ENCODE measurements at regions not wholly inside any gene's neighbourhood (a gene's known extent, or its start where the extent isn't known, plus 50 kb on each side); places are given as distances from the start of the nearest gene placed in this dataset.

DNA sequence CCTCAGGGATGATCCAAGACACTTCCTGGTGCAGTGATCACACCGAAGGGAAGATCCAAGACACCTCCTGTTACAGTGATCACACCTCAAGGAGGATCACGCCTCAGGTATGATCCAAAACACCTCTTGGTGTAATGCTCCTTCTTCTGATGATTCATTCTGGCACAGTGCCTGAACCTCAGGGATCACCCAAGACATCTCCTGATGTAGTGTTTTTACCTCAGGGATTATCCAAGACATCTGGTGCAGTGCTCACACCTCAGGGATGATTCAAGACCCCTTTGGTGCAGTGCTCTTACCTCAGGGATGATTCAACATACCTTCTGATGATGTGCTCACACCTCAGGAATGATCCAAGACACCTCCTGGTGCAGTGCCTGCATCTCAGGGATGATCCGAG, 124.4 kb downstream of the ASB1 start:
- TF ChIP-seq EP300 (IDR thresholded peaks at IDR 0.05) (no peak), POLR2A (IDR thresholded peaks at IDR 0.05) (no peak)
- TF ChIP-seq, protein P1, sequence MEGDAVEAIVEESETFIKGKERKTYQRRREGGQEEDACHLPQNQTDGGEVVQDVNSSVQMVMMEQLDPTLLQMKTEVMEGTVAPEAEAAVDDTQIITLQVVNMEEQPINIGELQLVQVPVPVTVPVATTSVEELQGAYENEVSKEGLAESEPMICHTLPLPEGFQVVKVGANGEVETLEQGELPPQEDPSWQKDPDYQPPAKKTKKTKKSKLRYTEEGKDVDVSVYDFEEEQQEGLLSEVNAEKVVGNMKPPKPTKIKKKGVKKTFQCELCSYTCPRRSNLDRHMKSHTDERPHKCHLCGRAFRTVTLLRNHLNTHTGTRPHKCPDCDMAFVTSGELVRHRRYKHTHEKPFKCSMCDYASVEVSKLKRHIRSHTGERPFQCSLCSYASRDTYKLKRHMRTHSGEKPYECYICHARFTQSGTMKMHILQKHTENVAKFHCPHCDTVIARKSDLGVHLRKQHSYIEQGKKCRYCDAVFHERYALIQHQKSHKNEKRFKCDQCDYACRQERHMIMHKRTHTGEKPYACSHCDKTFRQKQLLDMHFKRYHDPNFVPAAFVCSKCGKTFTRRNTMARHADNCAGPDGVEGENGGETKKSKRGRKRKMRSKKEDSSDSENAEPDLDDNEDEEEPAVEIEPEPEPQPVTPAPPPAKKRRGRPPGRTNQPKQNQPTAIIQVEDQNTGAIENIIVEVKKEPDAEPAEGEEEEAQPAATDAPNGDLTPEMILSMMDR (IDR thresholded peaks at IDR 0.05): no peak
- DNase-seq (ENCODE audit: low spot score in 2 of 2): no peak
- WGBS, 2 donors: 93 to 96% methylated on average over 3 of the region's 3 CpGs
- Histone ChIP-seq H3K4me3 (no peak overlapping the region), H3K9me3 (peaks cover 0 to 67% (median 6%) of the 10 kb centered on the region in 4 donors), H3K27me3 (no peaks in the 10 kb centered on the region), H3K36me3 (no peaks in the 10 kb centered on the region), H3K27ac (no peak overlapping the region), H3K4me1 (no peaks in the 10 kb centered on the region)

DNA sequence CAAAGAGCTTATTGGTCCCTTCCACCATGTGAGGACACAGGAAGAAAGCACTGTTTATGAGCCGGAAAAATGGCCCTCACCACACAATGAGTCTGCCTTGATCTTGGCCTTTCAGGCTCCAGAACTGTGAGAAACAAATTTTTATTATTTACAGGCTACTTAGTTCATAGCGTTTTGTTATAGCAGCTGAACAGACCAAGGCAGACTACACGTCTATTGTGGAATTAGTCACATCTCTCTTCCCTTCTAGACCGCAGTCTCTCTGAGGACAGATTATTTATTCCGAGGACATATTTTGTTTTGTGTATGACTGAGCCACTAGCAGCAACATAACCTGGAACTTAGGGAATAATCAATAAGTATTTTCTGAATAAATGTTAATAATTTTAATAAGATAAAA, 125.5 kb downstream of the ASB1 start:
- Histone ChIP-seq H3K27ac (no peak overlapping the region), H3K4me3 (no peak overlapping the region), H3K4me1 (no peaks in the 10 kb centered on the region), H3K9me3 (peaks cover 0 to 55% (median 6%) of the 10 kb centered on the region in 4 donors), H3K27me3 (no peaks in the 10 kb centered on the region), H3K36me3 (no peaks in the 10 kb centered on the region)
- DNase-seq (ENCODE audit: low spot score in 2 of 2): no peak
- no peak for TF ChIP-seq EP300 (IDR thresholded peaks at IDR 0.05)
- TF ChIP-seq, protein P1 (IDR thresholded peaks at IDR 0.05): no peak
- no peak for TF ChIP-seq POLR2A (IDR thresholded peaks at IDR 0.05)
- WGBS, 2 donors: 93 to 94% methylated on average over 5 of the region's 5 CpGs

- H3K4me1 ChIP-seq: no peaks in the 10 kb centered on the region
- TF ChIP-seq EP300 (IDR thresholded peaks at IDR 0.05): no peak
- TF ChIP-seq, protein P1 (IDR thresholded peaks at IDR 0.05): no peak
- TF ChIP-seq POLR2A (IDR thresholded peaks at IDR 0.05): no peak
- H3K4me3 ChIP-seq: no peak overlapping the region
- peaks cover 0 to 53% (median 6%) of the 10 kb centered on the region in 4 donors for H3K9me3 ChIP-seq
- H3K27me3 ChIP-seq: no peaks in the 10 kb centered on the region
- H3K27ac ChIP-seq: no peak overlapping the region
- no peaks in the 10 kb centered on the region for H3K36me3 ChIP-seq
- DNase-seq (ENCODE audit: low spot score in 2 of 2): no peak
- 93 to 95% methylated on average over 4 of the region's 4 CpGs for WGBS, 2 donors
These were observed 126.4 kb downstream of the ASB1 start for GRCh38 chr2:238553159-238553558.

- Histone ChIP-seq H3K27ac (no peak overlapping the region), H3K4me3 (no peak overlapping the region), H3K9me3 (peaks cover 0 to 48% (median 6%) of the 10 kb centered on the region in 4 donors), H3K36me3 (no peaks in the 10 kb centered on the region), H3K4me1 (no peaks in the 10 kb centered on the region), H3K27me3 (no peaks in the 10 kb centered on the region)
- DNase-seq (ENCODE audit: low spot score in 2 of 2): no peak
- TF ChIP-seq, protein P1 (IDR thresholded peaks at IDR 0.05): no peak
- TF ChIP-seq EP300 (IDR thresholded peaks at IDR 0.05): no peak
- TF ChIP-seq POLR2A (IDR thresholded peaks at IDR 0.05): no peak
- 63 to 69% methylated on average over 25 to 26 of the region's 26 CpGs for WGBS, 2 donors
These were observed 128.0 kb downstream of the ASB1 start for GRCh38 chr2:238554468-238555315.

GRCh38 chr2:238555786-238556542, 129.2 kb downstream of the ASB1 start:
- WGBS, 2 donors: 82 to 87% methylated on average over 13 of the region's 13 CpGs
- H3K27me3 ChIP-seq: no peaks in the 10 kb centered on the region
- H3K4me3 ChIP-seq: no peak overlapping the region
- no peaks in the 10 kb centered on the region for H3K4me1 ChIP-seq
- no peak overlapping the region for H3K27ac ChIP-seq
- TF ChIP-seq EP300 (IDR thresholded peaks at IDR 0.05): no peak
- TF ChIP-seq, protein P1 (IDR thresholded peaks at IDR 0.05): no peak
- TF ChIP-seq POLR2A (IDR thresholded peaks at IDR 0.05): no peak
- no peaks in the 10 kb centered on the region for H3K36me3 ChIP-seq
- DNase-seq (ENCODE audit: low spot score in 2 of 2): no peak
- H3K9me3 ChIP-seq: peaks cover 0 to 40% (median 6%) of the 10 kb centered on the region in 4 donors

Measured in tibial nerve (tissue), 4 donors.